ENCODE measurements at regions not wholly inside any gene's neighbourhood (a gene's known extent, or its start where the extent isn't known, plus 50 kb on each side); places are given as distances from the start of the nearest gene placed in this dataset.

DNA sequence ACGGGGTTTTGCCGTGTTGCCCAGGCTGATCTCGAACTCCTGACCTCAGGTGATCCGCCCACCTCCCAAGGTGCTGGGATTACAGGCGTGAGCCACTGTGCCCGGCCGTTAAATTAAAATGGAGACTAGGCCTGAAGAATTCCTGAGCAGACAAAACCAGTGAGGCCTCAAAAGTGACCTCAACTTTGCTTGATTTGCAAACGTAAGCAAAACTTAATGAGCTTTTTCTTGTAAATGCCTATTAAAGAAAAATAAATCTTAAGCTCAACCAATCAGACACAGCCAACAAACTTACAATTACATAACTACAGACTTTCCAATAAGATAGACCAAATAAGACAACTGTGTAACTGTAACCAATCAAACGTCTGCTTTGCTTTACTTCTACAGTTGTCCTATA, 111.3 kb upstream of the SEMA6A start:
- TF ChIP-seq CTCF (IDR thresholded peaks at IDR 0.05; ENCODE audit: control insufficient read depth, insufficient read depth, low read depth, low read length, missing control alignments): no peak
- DNase-seq (ENCODE audit: low read depth): no peak
- no peak overlapping the region for H3K4me3 ChIP-seq (ENCODE audit: control insufficient read depth, low read depth, low read length)

GRCh38 chr5:116685069-116685468, 110.4 kb upstream of the SEMA6A start:
- TF ChIP-seq CTCF (IDR thresholded peaks at IDR 0.05; ENCODE audit: control insufficient read depth, insufficient read depth, low read depth, low read length, missing control alignments): no peak
- DNase-seq (ENCODE audit: low read depth): no peak

GRCh38 chr5:116681334-116682013, 106.9 kb upstream of the SEMA6A start:
- H3K4me3 ChIP-seq (ENCODE audit: control insufficient read depth, low read depth, low read length): no peak overlapping the region
- no peak for TF ChIP-seq CTCF (IDR thresholded peaks at IDR 0.05; ENCODE audit: control insufficient read depth, insufficient read depth, low read depth, low read length, missing control alignments)

More at GRCh38 chr5:116685069-116685468, 110.4 kb upstream of the SEMA6A start:
- no peak overlapping the region for H3K4me3 ChIP-seq (ENCODE audit: control insufficient read depth, low read depth, low read length)

DNA sequence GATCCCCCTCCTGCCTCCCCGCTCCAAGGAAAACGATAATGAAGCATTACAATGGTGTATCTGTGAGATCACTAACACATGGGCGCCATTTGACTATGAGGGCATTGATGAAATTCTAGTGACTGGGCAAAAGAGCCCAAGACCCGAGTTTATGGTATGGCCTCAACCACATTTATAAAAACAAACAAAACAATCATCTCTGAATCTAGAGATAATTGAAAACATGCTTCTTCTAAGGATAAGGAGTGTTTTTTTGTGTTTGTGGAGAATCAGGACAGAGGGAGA, 100.9 kb upstream of the SEMA6A start:
- DNase-seq (ENCODE audit: low read depth): no peak
- no peak overlapping the region for H3K4me3 ChIP-seq (ENCODE audit: control insufficient read depth, low read depth, low read length)
- no peak for TF ChIP-seq CTCF (IDR thresholded peaks at IDR 0.05; ENCODE audit: control insufficient read depth, insufficient read depth, low read depth, low read length, missing control alignments)

More at GRCh38 chr5:116681334-116682013, 106.9 kb upstream of the SEMA6A start:
- DNase-seq (ENCODE audit: low read depth): no peak

DNA sequence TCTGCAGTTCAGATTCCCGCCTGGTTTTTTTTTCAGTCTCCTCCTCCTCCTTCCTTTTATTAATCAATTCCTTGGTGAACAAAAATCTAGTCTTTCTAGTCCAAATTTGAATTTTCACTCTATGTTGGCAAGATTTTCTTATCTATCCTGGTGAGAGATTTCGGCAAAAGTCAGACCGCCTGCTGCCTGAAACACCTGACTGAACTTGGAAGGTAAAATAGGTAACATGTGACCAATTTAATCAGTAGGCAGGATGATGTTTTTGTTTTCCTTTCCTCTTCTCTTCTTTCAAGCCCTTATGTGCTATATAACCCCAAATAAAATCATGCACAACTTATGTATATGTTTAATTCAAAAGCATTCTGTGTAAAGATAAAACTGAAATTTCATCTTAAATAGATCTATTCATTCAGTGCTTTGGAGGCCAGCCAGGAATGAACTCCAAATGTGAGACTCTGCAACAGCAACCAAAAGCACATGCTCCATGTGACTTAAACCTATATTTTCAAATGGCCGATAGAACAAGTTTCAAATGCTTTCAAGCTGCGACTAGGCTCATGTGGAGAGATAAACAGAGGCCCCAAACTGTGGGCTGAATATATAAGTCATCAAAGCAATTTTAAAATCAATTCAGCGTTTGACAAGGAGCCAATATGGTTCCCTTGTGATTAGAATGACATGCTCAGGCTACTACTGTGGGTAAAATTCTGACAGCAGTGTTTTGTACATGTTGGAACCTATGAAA, 100.4 kb upstream of the SEMA6A start:
- no peak for DNase-seq (ENCODE audit: low read depth)
- H3K4me3 ChIP-seq (ENCODE audit: control insufficient read depth, low read depth, low read length): no peak overlapping the region
- no peak for TF ChIP-seq CTCF (IDR thresholded peaks at IDR 0.05; ENCODE audit: control insufficient read depth, insufficient read depth, low read depth, low read length, missing control alignments)

- DNase-seq (ENCODE audit: low read depth): no peak
These were observed 98.8 kb upstream of the SEMA6A start for GRCh38 chr5:116673453-116673852.

More at GRCh38 chr5:116673453-116673852, 98.8 kb upstream of the SEMA6A start:
- no peak for TF ChIP-seq CTCF (IDR thresholded peaks at IDR 0.05; ENCODE audit: control insufficient read depth, insufficient read depth, low read depth, low read length, missing control alignments)
- H3K4me3 ChIP-seq (ENCODE audit: control insufficient read depth, low read depth, low read length): no peak overlapping the region
